TTC549 (cell line): ENCODE measurements at regions not wholly inside any gene's neighbourhood (a gene's known extent, or its start where the extent isn't known, plus 50 kb on each side); places are given as distances from the start of the nearest gene placed in this dataset.
"Not testable (repeated sequence)": the region's sequence is repeated elsewhere in the genome, so short reads cannot be mapped to it uniquely, and the experiment has no call there.

Source experiments
- FAIRE-seq: peaks from 2 replicates; lab custom pipeline; 2012; peaks lifted over from hg19 to GRCh38; lab: Jason Lieb, UNC

- FAIRE-seq = no peak
Observed at GRCh38 chr7:113216038-113216437, 97.7 kb upstream of the SMIM30 start.

- no peak for FAIRE-seq
Observed at GRCh38 chr7:113209449-113210203, 91.3 kb upstream of the SMIM30 start.

- FAIRE-seq = no peak
Observed at GRCh38 chr7:113207931-113208330, 89.6 kb upstream of the SMIM30 start.

GRCh38 chr7:113207441-113207840 is 89.1 kb upstream of the SMIM30 start:
- FAIRE-seq = no peak

- FAIRE-seq = no peak
Observed at GRCh38 chr7:113204415-113204814, 86.1 kb upstream of the SMIM30 start.

- no peak for FAIRE-seq
Observed at GRCh38 chr7:113202284-113202683, 83.9 kb upstream of the SMIM30 start.

GRCh38 chr7:113200281-113200680 is 81.9 kb upstream of the SMIM30 start:
- no peak for FAIRE-seq

- FAIRE-seq = no peak
Observed at GRCh38 chr7:113199841-113200240, 81.5 kb upstream of the SMIM30 start.

- FAIRE-seq = no peak
Observed at GRCh38 chr7:113199136-113199535, 80.8 kb upstream of the SMIM30 start.

- no peak for FAIRE-seq
Observed at GRCh38 chr7:113198226-113198625, 79.9 kb upstream of the SMIM30 start.

- FAIRE-seq = no peak
Observed at GRCh38 chr7:113197274-113197673, 78.9 kb upstream of the SMIM30 start.

GRCh38 chr7:113188396-113188795 is 70.0 kb upstream of the SMIM30 start:
- FAIRE-seq = no peak

- no peak for FAIRE-seq
Observed at GRCh38 chr7:113179313-113179712, 61.0 kb upstream of the SMIM30 start.

GRCh38 chr7:113176836-113177235 is 58.5 kb upstream of the SMIM30 start:
- FAIRE-seq = no peak

- not testable (repeated sequence) for FAIRE-seq
Observed at GRCh38 chr7:113176180-113176579, 57.8 kb upstream of the SMIM30 start.

GRCh38 chr7:113175525-113176104 is 57.3 kb upstream of the SMIM30 start:
- FAIRE-seq = no peak

GRCh38 chr7:113172726-113173125 is 54.4 kb upstream of the SMIM30 start:
- FAIRE-seq = no peak

GRCh38 chr7:113170591-113170990 is 52.2 kb upstream of the SMIM30 start:
- FAIRE-seq = no peak
